Suprapubic skin (tissue), 4 donors: ENCODE measurements at regions not wholly inside any gene's neighbourhood (a gene's known extent, or its start where the extent isn't known, plus 50 kb on each side); places are given as distances from the start of the nearest gene placed in this dataset.

Experiments
- DNase-seq, 2 donors: peaks; one replicate each; pipeline ENCODE4 v3.0.0-alpha.2; 2019; ENCODE audit warnings: low spot score in 2 of 2
- H3K27ac ChIP-seq: fragments of 200-600 bp; sonication (generic); one replicate; pipeline ENCODE4 v1.5.1; 2019
- H3K27me3 ChIP-seq: fragments of 200-600 bp; sonication (generic); one replicate; pipeline ENCODE4 v1.5.1; 2019
- H3K36me3 ChIP-seq: fragments of 200-600 bp; sonication (generic); one replicate; pipeline ENCODE4 v1.5.1; 2019
- H3K4me1 ChIP-seq: fragments of 200-600 bp; sonication (generic); one replicate; pipeline ENCODE4 v1.5.1; 2019
- H3K4me3 ChIP-seq: fragments of 200-600 bp; sonication (generic); one replicate; pipeline ENCODE4 v1.5.1; 2019; ENCODE audit warnings: mild to moderate bottlenecking
- H3K9me3 ChIP-seq: fragments of 200-600 bp; sonication (generic); one replicate; pipeline ENCODE4 v1.5.1; 2019
- CTCF ChIP-seq, 2 donors: fragments of 200-600 bp in 1 of 2; fragments of 450-650 bp in 1 of 2; sonication (generic) in 1 of 2; IDR thresholded peaks; one replicate each; pipeline ENCODE4 v1.5.1; 2016 to 2019; ENCODE audit warnings: antibody characterized with exemption in 2 of 2, mild to moderate bottlenecking in 1 of 2, moderate library complexity in 1 of 2
- EP300 ChIP-seq: sonication (generic); formaldehyde crosslinking; IDR thresholded peaks from one replicate; pipeline ENCODE4 v1.6.1; 2017; ENCODE audit warnings: antibody characterized with exemption
- POLR2A ChIP-seq, 2 donors: fragments of 450-650 bp; IDR thresholded peaks; one replicate each; pipeline ENCODE4 v1.6.1; 2017; ENCODE audit warnings: antibody characterized with exemption in 2 of 2, mild to moderate bottlenecking in 2 of 2, moderate library complexity in 2 of 2
- POLR2AphosphoS5 ChIP-seq, 3 donors: sonication (generic); formaldehyde crosslinking; IDR thresholded peaks; one replicate each; pipeline ENCODE4 v1.6.1; 2017; ENCODE audit warnings: antibody characterized with exemption in 3 of 3
- WGBS: methylation state at CpG from one replicate; pipeline ENCODE4 v1.1.5; 2018; 5-methylcytosine and 5-hydroxymethylcytosine counted together

DNA sequence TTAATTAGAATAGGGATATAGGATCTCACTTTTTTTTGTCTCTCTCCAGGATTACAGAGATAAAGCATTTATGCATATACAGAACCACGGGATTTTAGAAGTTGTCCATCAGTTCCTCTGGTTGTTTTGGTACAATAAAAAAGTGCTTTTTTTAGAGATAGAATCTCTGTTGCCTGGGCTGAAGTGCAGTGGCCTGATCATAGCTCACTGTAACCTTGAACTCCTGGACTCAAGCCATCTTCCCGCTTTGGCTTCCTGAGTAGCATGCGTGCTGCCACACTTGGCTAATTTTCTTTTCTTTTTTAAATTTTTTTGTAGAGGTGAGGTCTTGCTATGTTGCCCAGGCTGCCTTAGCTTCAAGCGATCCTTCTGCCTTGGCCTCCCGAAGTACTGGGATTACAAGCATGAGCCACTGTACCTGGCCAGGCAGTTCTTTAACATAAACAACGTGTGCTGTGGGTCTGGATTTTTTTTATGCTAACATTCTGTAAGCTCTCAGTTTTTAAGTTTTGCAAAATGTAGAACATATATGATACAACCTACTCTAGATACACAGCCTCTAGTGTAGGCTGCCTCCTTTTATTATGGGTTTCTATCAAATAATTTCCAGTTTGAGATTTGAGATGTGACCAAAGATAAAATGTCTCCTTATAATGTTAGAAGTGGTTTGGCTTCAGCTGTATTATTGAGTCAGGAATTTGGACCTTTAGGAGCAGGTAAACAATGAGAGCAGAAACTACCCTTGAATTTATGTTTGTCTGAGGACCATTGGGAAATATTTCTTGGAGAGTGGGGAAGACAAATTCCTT, 57.4 kb upstream of the ULK4 start:
- no peaks in the 10 kb centered on the region for H3K9me3 ChIP-seq
- H3K4me1 ChIP-seq: peaks cover 64% of the 10 kb centered on the region
- H3K4me3 ChIP-seq: no peak overlapping the region
- no peaks in the 10 kb centered on the region for H3K36me3 ChIP-seq
- no peaks in the 10 kb centered on the region for H3K27me3 ChIP-seq
- peak in 1 of 2 donors; percentile 55 for DNase-seq
- TF ChIP-seq EP300 (no peak), POLR2A (IDR thresholded peaks at IDR 0.05) (no peak), CTCF (IDR thresholded peaks at IDR 0.05) (no peak), POLR2AphosphoS5 (IDR thresholded peaks at IDR 0.05) (no peak)
- no peak overlapping the region for H3K27ac ChIP-seq
- WGBS: 57% methylated on average over 6 of the region's 6 CpGs

DNA sequence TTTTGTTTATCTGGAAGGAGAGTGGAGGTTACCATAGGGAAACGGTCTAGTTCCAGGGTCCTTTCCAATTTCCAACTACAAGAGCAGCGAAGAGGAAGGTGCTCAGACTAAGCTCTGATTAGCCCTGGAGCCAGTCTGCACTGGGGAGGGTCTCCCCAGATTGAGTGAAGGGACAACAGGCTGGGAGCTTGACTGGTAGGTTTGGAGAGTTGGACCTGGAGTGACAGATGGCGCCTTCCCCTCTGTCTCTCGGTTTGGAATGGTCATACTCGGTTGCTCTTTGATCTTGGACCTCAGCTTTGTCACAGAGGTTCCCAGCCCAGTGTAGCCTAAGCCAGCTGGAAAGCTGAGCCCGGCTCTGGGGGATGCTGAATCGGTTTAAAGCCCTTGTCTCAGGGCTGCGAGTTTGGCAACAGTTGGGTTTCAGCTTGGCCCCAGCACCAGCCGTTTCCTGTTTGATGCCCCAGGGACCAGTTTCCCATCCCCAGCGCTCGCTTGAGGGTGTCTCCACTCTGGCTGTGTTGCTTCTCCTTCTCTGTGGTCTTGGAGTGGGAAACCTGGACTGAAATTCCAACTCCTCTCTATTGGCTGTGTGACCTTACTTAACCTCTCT, 53.1 kb upstream of the ULK4 start:
- Histone ChIP-seq H3K4me1 (peaks cover 39% of the 10 kb centered on the region), H3K4me3 (peak overlapping the region; percentile 96), H3K27me3 (no peaks in the 10 kb centered on the region), H3K9me3 (no peaks in the 10 kb centered on the region), H3K36me3 (no peaks in the 10 kb centered on the region), H3K27ac (peak overlapping the region; percentile 86)
- peak; percentile 80 to 84 for DNase-seq
- WGBS: 11% methylated on average over 11 of the region's 11 CpGs
- TF ChIP-seq POLR2A (IDR thresholded peaks at IDR 0.05) (no peak), EP300 (no peak), CTCF (IDR thresholded peaks at IDR 0.05) (no peak), POLR2AphosphoS5 (IDR thresholded peaks at IDR 0.05) (no peak)

DNA sequence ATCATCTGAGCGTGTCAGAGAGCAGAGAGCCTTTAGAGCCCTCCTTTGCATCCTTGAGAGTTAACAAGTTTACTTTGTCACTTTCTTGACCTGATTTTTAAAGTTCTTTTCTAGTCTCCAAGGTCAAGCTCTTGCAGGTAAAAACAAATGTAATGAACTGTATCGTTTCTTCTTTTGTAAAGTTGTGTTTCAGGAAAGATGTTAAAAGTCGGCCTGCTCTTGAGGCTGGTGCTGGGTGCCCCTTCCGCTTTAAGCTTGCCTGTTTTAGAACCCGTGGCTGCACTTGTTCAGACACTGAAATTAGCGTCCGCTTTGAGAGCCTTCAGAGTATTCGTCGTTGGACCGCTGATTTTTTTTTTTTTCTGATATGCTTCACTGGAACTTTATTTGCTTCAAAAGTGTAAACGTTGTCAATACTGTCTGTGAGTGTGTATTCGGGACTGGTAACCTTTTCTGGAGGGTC, 52.6 kb upstream of the ULK4 start:
- no peaks in the 10 kb centered on the region for H3K9me3 ChIP-seq
- peak in 1 of 2 donors; percentile 35 for DNase-seq
- TF ChIP-seq CTCF (IDR thresholded peaks at IDR 0.05) (no peak), POLR2A (IDR thresholded peaks at IDR 0.05) (no peak), EP300 (no peak), POLR2AphosphoS5 (IDR thresholded peaks at IDR 0.05) (no peak)
- H3K36me3 ChIP-seq: no peaks in the 10 kb centered on the region
- H3K4me3 ChIP-seq: peak overlapping the region; percentile 96
- 4% methylated on average over 12 of the region's 12 CpGs for WGBS
- no peaks in the 10 kb centered on the region for H3K27me3 ChIP-seq
- H3K4me1 ChIP-seq: peaks cover 33% of the 10 kb centered on the region
- peak overlapping the region; percentile 86 for H3K27ac ChIP-seq

- peak; percentile 76 to 78 for DNase-seq
- TF ChIP-seq CTCF (IDR thresholded peaks at IDR 0.05) (no peak), POLR2AphosphoS5 (IDR thresholded peaks at IDR 0.05) (no peak), EP300 (no peak)
- peak overlapping the region; percentile 86 for H3K27ac ChIP-seq
- no peaks in the 10 kb centered on the region for H3K27me3 ChIP-seq
- no peaks in the 10 kb centered on the region for H3K36me3 ChIP-seq
- peaks cover 27% of the 10 kb centered on the region for H3K4me1 ChIP-seq
- H3K9me3 ChIP-seq: no peaks in the 10 kb centered on the region
- H3K4me3 ChIP-seq: peak overlapping the region; percentile 96
- 1% methylated on average over 18 of the region's 103 CpGs for WGBS
These were observed 52.0 kb upstream of the ULK4 start for GRCh38 chr3:42013691-42014457.
